K562 (cell line): ENCODE measurements at regions not wholly inside any gene's neighbourhood (a gene's known extent, or its start where the extent isn't known, plus 50 kb on each side); places are given as distances from the start of the nearest gene placed in this dataset.

Experiments
- ATF7 ChIP-seq: fragments of 450-650 bp; IDR thresholded peaks from 2 replicates; pipeline ENCODE4 v1.7.1; 2014; ENCODE audit warnings: mild to moderate bottlenecking, moderate library complexity
- C11orf30 ChIP-seq: fragments of 450-650 bp; IDR thresholded peaks from 2 replicates; pipeline ENCODE4 v1.6.1; 2016; ENCODE audit warnings: low read depth, mild to moderate bottlenecking
- CHD7 ChIP-seq: fragments of 200-600 bp; sonication (generic); IDR thresholded peaks from one replicate; pipeline ENCODE4 v1.6.1; 2012; ENCODE audit warnings: mild to moderate bottlenecking, low read depth, low read length, inconsistent platforms
- GTF2E2 ChIP-seq: fragments of 200-800 bp; sonication (Bioruptor generic); IDR thresholded peaks from 2 replicates; pipeline ENCODE4 v1.6.1; 2016; ENCODE audit warnings: missing genetic modification characterization, missing compliant biosample characterization
- HDAC8 ChIP-seq: fragments of 450-650 bp; IDR thresholded peaks from 2 replicates; pipeline ENCODE4 v1.6.1; 2016; ENCODE audit warnings: mild to moderate bottlenecking, missing genetic modification characterization, moderate library complexity, missing compliant biosample characterization
- MCM7 ChIP-seq, 2 experiments: fragments of 450-650 bp; IDR thresholded peaks; 2 replicates each; pipeline ENCODE4 v1.6.1; 2016 to 2018
- PHF21A ChIP-seq: fragments of 450-650 bp; IDR thresholded peaks from 2 replicates; pipeline ENCODE4 v1.6.1; 2017; ENCODE audit warnings: low read depth, borderline replicate concordance
- SREBF1 ChIP-seq: fragments of 150-350 bp; IDR thresholded peaks from 2 replicates; pipeline ENCODE4 v1.6.1; 2014; ENCODE audit warnings: antibody characterized with exemption, low read depth, low read length, borderline replicate concordance
- ZBTB33 ChIP-seq: sonication (generic); formaldehyde crosslinking; IDR thresholded peaks from 2 replicates; pipeline ENCODE4 v1.8.1; 2023; ENCODE audit warnings: mild to moderate bottlenecking, missing genetic modification reagents
- ZFX ChIP-seq: sonication (generic); formaldehyde crosslinking; IDR thresholded peaks from 2 replicates; pipeline ENCODE4 v1.8.0; 2022; ENCODE audit warnings: mild to moderate bottlenecking, missing genetic modification reagents, moderate library complexity
- ZNF584 ChIP-seq: fragments of 200-800 bp; sonication (Bioruptor generic); IDR thresholded peaks from 2 replicates; pipeline ENCODE4 v1.6.1; 2016; ENCODE audit warnings: low read depth, mild to moderate bottlenecking, missing genetic modification characterization, missing compliant biosample characterization
- ZNF830 ChIP-seq: fragments of 250-450 bp; sonication (Bioruptor Pico); IDR thresholded peaks from 2 replicates; pipeline ENCODE4 v1.5.0; 2021; ENCODE audit warnings: mild to moderate bottlenecking

- no peak for TF ChIP-seq CHD7
- no peak for TF ChIP-seq MCM7 (IDR thresholded peaks at IDR 0.05)
- no peak for TF ChIP-seq C11orf30
- no peak for TF ChIP-seq ZNF830 (CRISPR knock-in tag)
- no peak for TF ChIP-seq PHF21A
- TF ChIP-seq HDAC8 (tag): no peak
- peak; percentile 65; the same call in 1 of the 2 replicates for TF ChIP-seq ATF7
- TF ChIP-seq GTF2E2 (tag): no peak
- no peak for TF ChIP-seq ZFX
- TF ChIP-seq ZNF584 (CRISPR knock-in tag): no peak; the same call in 1 of the 2 replicates
- no peak for TF ChIP-seq SREBF1
- TF ChIP-seq ZBTB33 (CRISPR knock-in tag): peak; percentile 89
Measured at GRCh38 chr6:14781772-14782525, 463.9 kb upstream of the JARID2 start (continued).
